SK-N-MC (cell line): ENCODE measurements at regions not wholly inside any gene's neighbourhood (a gene's known extent, or its start where the extent isn't known, plus 50 kb on each side); places are given as distances from the start of the nearest gene placed in this dataset.

Experiments
- EZH2 ChIP-seq: fragments of 200-600 bp; sonication (generic); IDR thresholded peaks from one replicate; pipeline ENCODE4 v1.6.1; 2017; ENCODE audit warnings: antibody characterized with exemption
- POLR2AphosphoS5 ChIP-seq: IDR thresholded peaks from 2 replicates; pipeline ENCODE4 v1.6.1; 2012; ENCODE audit warnings: mild to moderate bottlenecking, low read depth, low read length, borderline replicate concordance

DNA sequence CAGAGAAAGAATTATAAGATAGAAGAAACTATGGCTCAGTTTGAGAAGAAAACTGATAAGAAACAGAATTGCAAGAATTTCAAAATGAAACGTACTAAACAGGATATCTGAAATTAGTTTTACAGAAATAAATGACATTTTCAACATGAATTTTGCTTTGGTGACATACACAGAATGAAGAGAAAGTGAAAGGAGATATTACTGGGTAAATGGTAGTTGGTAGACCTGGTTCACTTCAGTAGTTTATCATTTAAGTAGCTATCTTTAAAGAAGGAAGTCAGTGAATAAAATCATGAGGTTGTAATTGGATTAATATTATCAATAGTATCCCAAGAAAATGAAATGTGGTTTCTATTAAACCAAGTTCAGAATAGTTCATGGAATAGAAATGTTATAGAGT lies 395.5 kb upstream of the SMIM31 start:
- TF ChIP-seq EZH2: no peak
- TF ChIP-seq POLR2AphosphoS5: no peak
